SK-N-MC (cell line): ENCODE measurements at regions not wholly inside any gene's neighbourhood (a gene's known extent, or its start where the extent isn't known, plus 50 kb on each side); places are given as distances from the start of the nearest gene placed in this dataset.

Experiments
- FOXP2 ChIP-seq: optimal IDR thresholded peaks from 2 replicates; pipeline ENCODE3; 2011; ENCODE audit warnings: mild to moderate bottlenecking, moderate library complexity; ENCODE audit not compliant: insufficient read depth; ENCODE audit errors: extremely low read length, control extremely low read depth
- POLR2AphosphoS5 ChIP-seq: IDR thresholded peaks from 2 replicates; pipeline ENCODE4 v1.6.1; 2012; ENCODE audit warnings: mild to moderate bottlenecking, low read depth, low read length, borderline replicate concordance

DNA sequence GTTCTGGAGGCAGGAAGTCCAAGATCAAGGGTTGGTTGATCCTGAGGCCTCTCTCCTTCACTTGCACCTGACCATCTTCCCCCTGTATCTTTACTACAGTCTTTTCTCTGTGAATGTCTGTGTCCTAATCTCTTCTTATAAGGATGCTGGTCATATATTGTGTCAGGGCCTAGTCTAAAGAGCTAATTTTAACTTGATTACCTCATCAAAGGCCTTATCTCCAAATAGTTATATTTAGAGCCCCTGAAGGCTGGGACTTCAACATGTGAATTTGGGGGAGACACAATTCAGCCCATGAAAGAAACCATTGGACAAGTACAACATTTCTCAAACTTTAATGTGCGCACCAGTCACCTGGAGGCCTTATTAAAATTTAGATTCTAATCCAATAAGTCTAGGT, 62.8 kb upstream of the DYNLT3 start:
- TF ChIP-seq POLR2AphosphoS5 (no peak), FOXP2 (no peak)
